Activated CD4-positive, alpha-beta T cell treated with anti-CD3 and anti-CD28 coated beads, Interleukin-2, Interleukin-6, amounts not matched to agents 100 ng/mL and 50 ng/mL, durations not matched to agents 16 hours and 8 hours (primary cell): ENCODE measurements at regions not wholly inside any gene's neighbourhood (a gene's known extent, or its start where the extent isn't known, plus 50 kb on each side); places are given as distances from the start of the nearest gene placed in this dataset.

Experiments
- DNase-seq: peaks from one replicate; pipeline ENCODE4 v3.0.0-alpha.2; 2020

DNA sequence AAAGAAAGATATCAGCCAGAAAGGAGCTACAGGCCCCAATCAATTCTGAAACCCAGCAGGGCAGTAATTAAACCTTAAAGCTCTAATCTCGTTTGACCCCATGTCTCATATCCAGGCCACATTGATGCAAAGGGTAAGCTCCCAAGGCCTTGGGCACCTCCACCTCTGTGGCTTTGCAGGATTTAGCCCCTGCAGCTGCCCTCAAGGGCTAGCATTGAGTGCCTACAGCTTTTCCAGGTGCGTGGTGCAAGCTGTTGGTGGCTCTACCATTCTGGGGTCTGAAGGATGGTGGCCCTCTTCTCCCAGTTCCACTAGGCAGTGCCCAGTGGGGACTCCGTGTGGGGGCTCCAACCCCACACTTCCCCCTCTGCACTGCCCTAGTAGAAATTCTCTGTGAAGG lies 429.9 kb downstream of the NPHP4 start:
- DNase-seq = no peak

DNA sequence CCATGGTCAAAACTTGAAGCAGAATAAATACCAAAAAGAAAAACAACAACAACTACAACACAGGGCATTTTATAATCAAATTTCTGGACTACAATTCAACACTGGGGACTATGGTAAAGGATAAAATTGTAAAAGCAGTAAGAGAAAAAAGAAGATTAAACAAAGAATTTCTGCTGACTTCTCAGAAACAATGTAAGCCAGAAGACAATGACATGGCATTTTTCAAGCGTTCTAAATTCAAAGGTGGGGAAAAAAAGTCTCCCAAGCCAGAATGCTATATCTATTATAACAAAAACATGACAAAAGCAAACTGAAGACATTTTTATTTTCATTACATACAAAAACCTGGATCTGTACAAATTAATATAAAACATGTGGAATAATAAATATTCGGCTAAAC lies 433.1 kb downstream of the NPHP4 start:
- no peak for DNase-seq

DNA sequence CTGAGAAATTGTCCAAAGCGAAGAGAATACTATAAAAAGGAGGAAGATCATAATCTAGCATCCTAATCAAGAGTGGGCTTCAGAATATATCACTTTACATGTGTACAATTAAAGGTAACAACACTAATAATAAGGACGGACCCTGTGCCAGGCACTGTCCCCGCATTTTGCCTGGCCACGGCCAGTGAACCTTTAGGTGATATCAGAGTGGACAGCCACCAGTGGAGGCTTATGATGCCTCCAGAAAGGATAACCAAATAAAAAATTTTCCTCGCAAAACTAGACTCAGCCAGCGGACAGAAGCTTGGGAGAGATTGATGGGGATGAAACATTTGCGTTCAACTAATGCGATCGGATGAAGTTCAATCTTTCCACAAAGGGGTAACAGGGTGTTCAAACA lies 436.4 kb downstream of the NPHP4 start:
- DNase-seq = no peak

DNA sequence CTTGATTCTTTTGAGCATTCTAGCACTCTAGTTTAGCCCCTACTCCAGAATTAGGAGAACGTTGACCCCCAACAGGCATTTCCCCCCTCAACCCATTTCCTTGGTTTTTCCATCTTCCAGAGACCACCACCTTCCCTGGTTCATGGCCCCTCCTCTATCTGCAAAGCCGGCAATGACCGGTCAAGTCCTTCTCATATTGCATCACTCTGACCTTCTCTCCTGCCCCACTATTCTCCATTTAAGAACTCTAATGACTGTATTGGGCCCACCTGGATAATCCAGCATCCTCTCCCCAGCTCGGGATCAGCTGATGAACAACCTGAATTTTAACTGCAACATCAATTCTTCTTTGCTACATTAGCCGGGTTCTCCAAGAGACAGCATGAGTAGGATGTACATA lies 437.4 kb downstream of the NPHP4 start:
- no peak for DNase-seq

DNA sequence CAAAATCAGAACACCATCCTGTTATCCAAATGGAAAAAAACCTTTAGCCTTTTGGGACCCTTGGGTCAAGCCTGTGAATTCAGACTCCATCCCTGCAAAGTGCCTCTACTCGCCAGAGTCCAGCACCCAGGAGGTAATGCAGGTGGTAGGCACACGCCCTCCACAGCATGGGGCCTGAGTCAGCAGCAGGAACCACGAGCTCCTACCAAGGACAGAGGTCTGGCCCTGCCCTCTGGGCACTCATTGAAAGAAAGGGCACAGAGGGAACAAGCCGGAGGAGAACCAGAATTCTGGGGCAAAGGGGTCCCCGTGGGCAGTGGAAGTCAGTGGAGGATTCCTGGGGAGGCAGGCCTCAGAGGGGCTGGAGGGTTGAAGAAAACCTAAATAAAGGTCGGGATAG lies 438.1 kb downstream of the NPHP4 start:
- DNase-seq = no peak

DNA sequence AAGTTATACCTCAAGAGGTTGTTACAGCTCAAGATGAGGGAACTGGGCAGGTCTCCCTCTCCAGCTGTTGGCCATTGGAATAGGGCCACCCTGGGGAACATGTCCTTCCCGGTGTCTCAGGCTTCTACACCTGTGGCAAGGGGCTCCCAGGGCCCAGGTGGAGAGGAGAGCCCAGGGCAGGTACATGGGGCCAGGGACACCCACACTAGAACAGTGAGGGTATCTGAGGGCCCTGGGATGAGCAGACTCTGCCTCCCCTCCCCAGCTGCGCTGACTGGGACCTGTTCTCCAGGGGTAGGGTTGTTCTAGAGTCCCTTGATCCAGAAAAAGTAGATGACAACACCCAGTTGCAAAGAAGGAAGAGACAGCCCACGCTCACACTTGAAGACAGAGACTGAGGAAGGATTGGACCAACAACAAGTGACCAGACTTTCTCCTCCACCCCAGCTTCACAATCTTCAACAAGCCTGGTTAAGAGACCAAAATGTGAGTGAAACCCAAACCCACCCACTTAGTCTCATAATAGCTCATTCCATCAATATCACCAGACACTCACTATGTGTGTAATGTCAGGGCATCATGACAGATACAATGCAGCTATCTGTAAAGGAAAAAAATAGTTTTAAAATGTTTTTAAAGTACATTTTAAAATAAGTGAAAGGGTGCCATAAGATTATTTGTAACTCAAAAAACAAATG lies 439.3 kb downstream of the NPHP4 start:
- no peak for DNase-seq

DNA sequence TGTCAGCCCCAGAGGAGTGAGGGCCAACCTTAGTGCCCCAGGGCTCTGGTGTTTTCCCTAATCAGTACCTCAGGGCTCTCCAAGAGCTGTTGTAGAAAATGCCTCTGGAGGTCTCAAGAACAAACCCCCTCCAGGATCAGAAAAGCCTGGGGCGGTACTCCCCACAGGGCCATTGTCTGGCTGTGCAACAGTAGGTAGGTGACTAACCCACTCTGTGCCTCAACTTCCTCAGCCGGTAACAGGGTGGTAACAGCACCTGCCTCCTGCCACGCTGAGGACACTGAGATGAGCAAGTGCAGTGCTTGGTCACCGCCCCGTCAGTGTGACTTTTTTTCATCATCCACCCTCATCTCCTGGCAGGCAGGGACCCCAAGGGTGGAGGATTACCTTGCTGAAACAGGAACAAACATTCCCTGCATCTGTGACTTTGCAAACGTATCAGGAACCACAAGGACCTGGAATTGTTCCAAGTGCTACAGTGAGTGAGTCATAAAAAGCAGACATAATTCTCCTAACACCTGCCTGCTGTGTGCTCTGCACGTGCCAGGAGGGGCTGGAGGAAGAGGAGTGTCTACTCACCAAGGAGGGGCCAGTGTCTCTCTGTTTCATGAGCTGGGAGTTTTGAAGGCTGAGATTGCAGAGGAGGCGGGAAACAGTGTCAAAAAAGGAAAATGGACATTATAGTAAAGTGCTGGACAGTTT lies 440.8 kb downstream of the NPHP4 start:
- no peak for DNase-seq

DNA sequence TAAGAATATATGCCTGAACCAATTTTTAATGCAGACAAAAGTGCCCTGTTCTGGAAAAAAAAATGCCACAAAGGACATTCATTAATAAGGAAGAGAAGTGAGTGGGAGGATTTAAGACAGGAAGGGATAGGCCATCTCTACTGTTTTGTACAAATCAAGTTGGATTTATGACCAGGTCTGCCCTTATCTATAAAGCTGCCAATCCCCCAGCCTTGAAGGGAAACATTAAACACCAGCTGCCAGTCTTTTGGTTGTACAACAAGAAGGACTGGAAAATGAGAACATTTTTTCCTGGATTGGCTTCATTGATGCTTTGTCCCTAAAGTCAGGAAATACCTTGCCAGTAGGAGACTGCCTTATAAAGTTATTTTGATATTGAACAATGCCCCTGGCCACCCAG lies 444.0 kb downstream of the NPHP4 start:
- DNase-seq = no peak

DNA sequence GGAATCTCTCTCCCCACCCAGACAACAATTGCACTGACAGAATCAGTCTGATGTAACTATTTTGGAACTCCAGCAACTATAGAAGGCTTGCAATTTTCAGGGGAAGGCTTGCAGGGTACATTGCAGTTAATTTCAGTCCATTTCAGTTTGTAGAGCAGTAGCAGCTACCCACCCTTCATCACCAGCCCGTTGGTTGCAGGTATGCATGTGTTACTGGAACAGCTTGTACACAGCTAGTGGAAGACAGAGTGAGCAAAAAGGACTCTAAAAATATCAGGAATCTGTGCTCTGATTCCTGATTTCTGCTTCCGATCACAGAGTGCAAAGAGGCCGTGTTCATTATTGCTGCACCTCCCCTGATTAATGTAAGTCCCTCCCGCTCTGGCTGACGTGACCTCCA lies 449.0 kb downstream of the NPHP4 start:
- no peak for DNase-seq

DNA sequence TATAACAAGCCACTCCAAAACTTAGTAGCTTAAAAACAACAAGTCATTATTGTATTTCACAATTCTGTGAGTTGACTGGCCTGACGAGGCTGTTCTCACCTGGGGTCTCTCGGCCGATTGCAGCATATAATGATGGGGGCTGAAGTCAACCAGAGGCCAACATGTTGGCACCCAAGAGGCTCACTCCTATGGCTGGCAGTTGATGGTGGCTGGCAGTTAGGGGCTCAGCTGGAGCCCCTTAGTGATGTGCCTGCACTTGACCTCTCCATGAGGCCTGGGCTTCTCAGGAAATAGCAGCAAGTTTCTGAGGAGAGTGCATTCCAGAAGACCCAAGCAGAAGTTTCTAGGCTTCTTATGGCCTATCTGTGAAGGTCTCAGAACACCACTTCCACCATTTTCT lies 459.4 kb downstream of the NPHP4 start:
- no peak for DNase-seq

DNA sequence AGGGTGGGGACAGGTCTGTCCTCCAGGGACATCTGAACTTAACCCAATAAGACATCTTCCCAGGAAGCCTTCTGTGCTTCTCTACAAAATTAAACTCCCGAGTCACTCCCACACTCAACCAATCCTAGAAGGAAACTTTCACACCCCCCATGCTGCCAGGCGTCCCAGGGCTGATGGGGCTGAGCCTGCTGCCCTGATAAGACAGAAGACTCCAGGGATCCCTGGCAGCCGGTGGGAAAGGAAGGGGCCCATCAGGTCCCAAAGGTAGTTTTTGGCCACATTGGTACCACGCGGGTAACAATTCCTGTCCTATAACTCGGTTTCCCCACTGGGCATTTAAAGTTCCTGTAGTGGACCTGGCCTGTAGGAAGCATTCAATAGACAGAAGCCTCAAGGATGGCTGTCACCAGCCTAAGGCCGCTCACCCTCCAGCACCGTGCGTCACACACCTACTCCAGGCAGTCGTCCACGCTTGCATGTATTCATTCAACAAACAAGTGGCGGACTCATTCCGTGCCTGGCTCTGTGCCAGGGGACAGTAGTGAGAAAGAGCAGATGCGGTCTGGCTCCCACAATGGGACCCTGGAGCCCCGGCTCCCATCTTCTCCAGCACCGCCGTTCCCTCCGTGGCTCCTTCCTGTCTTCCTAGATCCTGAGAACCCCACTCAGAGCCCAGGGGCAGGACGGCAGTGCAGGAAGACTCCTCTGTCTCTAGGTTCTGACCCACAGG lies 465.2 kb downstream of the NPHP4 start:
- no peak for DNase-seq

DNA sequence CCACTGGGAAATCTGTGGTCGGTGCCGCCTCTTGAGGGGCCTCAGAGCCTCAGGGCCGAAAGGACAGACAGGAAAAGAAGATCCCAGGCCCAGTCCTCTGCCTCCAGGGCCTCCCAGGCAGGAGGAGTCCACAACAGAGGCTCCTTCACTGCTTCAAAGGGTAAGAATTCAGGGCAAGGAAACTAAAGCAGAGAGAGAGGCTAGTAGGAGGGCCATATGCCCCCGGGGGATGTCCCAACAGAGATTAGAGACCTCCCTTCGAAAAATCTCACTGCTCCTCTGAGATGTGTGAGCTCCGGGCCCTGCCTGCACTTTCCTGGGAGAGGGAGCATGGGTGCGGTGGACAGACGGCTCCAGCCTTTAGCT lies 465.9 kb downstream of the NPHP4 start:
- DNase-seq = no peak

DNA sequence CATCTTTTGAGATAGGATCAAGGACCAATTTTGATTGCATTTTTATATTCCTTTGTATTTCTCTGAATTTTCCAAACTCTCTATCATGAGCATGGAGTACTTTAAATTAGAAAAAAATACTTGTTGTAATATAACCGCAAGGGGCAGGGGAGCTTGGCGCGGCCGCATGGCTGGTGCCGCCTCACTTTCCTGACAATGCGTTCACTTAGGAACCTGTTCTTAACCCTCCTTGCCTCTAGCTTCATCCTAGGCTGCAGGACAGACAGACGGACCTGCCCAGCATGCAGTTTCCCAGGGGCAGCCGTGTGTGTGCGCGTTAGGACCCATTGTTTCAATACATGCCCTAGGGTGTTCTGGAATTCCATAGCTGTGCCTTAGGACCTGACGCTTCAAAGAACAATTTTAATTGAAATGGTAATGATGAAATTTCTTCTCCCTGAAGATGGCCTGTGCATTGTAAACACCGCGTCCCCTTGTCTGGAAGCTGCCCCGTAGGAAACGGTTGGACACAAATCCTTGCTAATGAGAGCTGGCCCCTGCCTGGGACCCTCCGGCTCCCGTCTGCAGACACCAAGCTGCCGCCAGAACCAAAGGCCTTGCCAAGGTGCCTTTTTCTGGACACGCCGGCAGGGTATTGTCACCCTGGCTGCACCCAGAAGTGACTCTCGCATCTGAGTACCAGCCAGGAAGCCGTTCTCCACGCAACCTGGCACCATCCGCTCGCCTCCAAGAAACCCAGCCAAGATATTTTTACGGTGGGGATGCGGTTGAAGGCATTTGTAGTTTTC lies 466.4 kb downstream of the NPHP4 start:
- DNase-seq = no peak

DNA sequence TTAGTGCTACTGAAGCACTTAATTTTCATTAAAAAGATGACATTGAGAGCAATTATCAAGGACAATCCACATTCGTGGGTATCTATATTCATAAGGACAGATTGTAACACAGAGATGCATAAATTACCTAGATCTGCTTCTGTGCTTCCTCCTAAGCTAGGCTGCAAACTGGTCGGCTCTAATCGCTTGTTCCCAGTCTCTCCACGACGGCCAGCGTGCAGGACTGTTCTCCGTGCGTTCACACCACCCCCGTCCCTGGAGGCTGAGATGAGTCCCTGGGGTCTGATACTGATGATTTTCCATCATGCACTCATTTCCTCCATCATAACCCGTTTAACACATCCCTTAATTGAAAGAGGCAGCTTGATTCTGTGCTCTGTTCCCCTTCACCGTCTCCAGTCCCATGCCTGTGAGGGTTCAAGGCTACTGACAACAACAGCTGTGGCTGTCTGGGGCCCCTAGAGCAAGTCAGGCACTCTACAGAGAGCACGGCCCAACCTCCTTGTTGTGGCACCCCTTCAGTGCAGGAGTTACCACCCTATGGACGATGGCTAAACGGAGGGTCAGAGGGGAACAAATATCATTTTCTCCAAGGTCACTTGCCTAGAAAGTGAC lies 469.6 kb downstream of the NPHP4 start:
- DNase-seq = no peak

DNA sequence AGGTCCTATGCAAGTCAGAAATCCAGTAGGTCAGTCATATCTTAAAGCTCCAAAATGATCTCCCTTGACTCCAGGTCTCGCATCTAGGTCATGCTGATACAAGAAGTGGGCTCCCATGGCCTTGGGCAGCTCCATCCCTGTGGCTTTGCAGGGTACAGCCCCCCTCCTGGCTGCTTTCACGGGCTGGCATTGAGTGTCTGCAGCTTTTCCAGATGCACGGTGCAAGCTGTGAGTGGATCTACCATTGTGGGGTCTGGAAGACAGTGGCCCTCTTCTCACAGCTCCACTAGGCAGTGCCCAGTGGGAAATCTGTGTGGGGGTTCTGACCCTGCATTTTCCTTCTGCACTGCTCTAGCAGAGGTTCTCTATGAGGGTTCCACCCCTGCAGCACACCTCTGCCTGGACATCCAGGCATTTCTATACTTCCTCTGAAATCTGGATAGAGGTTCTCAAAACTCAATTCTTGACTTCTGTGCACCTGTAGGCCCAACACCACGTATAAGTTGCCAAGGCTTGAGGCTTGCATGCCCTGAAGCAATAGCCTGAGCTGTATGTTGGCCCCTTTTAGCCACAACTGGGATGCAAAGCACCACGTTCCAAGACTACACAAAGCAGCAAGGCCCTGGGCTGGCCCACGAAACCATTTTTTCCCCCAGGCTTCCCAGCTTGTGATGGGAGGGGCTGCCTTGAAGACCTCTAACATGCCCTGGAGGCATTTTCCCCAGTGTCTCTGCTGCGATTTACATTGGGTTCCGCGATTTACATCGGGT lies 472.7 kb downstream of the NPHP4 start:
- no peak for DNase-seq

DNA sequence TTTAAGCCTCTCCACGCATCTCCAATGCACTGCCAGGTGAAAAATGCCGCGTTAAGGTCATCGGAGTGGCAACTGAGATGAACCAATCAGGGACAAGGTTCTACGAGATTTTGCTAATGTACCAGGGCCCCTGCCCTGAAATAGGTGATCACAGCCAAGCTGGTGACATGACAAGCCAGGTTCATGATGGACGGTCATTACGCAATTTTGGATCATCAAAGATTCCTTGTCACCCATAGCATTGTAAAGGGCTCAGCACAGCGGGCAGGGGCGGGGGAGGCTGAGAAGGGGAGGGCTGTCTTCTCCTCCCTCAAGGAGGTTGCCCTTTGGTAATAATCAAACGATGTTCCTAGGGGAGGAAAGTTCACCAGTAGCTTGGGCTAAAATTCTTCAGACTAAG lies 475.5 kb downstream of the NPHP4 start:
- DNase-seq = no peak

DNA sequence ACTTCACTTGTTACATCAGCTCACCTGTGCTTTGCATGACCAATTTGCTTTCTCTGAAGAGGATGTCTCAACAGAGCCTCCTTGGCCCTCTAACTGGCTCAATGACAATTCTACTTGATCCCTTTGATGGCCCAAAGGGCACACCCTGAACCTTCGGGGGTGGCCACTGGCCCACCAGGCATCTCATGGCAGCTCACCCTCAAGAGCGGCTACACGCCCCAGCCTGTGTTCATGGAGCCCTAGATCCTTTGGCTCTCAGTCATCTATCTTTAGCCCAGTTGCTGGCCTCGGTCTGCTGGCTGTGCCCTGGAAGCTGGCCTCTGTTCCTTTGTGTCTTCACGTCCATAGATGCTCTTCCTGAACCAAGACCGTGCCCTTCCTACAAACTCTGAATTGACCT lies 476.7 kb downstream of the NPHP4 start:
- no peak for DNase-seq

DNA sequence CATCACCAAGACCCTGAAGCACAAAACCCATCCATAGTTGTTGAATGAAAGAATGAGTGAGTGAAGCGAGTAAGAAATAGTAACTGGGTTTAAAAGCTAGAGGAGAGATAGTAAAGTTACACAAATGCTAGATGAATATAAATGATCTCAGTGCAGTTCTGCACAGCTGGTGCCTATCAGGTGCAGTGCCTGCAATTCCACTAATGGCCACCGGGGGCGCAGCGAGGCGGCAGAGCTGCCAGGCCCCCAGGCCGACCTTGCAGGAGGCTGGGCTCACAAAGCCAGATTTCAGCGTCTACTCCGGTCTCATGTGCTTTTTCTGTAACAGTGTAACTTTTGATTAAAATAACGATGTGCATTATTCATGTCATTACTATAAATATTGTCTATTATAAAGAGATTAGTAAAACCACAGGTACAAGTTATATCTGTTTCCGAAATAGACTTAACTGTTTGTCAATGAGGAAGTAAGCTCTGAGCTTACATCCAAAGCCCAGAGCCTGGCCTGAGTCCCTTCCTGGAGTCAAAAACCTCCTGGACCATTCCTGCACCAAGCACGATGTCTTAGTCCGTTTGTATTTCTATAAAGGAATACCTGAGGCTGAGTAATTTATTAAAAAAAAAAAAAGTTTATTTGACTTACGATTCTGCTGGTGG lies 477.6 kb downstream of the NPHP4 start:
- peak; percentile 78 for DNase-seq

DNA sequence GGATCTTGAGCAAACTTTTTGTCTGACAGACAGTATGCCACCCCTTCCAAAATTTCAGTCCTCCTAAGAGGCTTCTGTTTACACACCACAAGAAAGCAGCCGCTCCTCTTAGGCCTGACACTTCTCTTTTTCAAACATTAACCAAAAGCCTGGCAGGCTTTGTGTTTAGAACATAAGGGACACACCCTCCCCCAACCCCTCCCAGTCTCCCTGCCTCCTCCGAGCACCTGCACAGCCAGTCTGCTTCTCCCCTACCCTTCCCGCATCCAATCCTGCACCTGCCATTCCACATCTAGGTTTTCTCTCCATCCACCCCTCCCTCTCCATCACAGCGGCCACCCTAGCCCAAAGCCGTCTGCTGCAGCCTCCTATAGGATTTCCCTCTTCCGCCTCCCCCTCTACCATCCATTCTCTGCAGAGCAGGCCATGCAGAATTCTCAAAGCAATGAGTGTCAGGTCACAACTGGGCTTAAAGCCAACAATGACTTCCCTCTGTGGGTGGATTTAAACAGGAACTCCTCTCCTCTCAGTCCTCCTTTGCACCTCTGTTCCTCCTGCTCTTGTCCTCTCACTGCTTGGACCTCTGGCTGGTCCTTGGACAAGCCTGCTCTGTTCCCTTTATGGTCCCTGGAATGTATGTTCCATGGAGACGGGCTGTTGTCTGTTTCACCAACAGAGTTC lies 478.2 kb downstream of the NPHP4 start:
- DNase-seq = no peak

DNA sequence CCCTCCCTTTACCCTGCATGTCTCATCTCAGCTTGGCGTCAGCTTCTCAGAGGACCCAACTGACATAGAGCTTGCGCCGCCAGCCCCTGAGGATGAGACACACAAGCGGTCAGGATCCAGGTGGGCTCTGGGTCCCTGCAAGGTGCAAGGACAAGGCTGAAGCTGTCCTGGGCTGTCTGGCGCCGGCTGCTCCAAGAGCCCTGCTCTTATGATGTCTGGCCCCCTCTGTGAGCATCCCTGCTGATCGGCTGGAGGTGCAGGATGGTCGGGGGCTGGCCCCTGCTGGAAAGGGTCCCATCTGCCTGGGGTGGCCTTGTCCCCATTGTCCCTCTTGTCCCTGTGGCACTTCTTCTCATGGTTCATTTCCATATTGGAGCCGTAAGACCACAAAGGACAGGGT lies 479.0 kb downstream of the NPHP4 start:
- DNase-seq = no peak
